ENCODE measurements at regions not wholly inside any gene's neighbourhood (a gene's known extent, or its start where the extent isn't known, plus 50 kb on each side); places are given as distances from the start of the nearest gene placed in this dataset.

GRCh38 chr2:138867341-138867740 is 87.2 kb upstream of the NXPH2 start:
- WGBS: 86% methylated on average over 1 of the region's 1 CpG
- DNase-seq (ENCODE audit: low spot score): no peak
- Histone ChIP-seq H3K9ac (ENCODE audit: low read depth in 1 of 2, low read length in 2 of 2) (no peak overlapping the region), H3K27ac (ENCODE audit: low read depth in 1 of 2, low read length in 2 of 2) (no peak overlapping the region), H3K4me1 (ENCODE audit: control insufficient read depth in 4 of 4, insufficient read depth in 4 of 4, low read length in 3 of 4) (no peaks in the 10 kb centered on the region), H3K36me3 (ENCODE audit: control insufficient read depth in 4 of 4, insufficient read depth in 3 of 4, low read depth in 1 of 4, low read length in 3 of 4) (no peaks in the 10 kb centered on the region), H3K9me3 (ENCODE audit: control insufficient read depth in 4 of 4, low read length in 3 of 4) (no peaks in the 10 kb centered on the region), H3K27me3 (ENCODE audit: control insufficient read depth in 4 of 4, insufficient read depth in 4 of 4, low read length in 3 of 4) (no peaks in the 10 kb centered on the region), H3K4me3 (ENCODE audit: low read depth in 1 of 3, low read length in 3 of 3) (no peak overlapping the region)
- TF ChIP-seq HNF4G (IDR thresholded peaks at IDR 0.05): no peak
- TF ChIP-seq, protein P1, sequence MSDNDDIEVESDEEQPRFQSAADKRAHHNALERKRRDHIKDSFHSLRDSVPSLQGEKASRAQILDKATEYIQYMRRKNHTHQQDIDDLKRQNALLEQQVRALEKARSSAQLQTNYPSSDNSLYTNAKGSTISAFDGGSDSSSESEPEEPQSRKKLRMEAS (IDR thresholded peaks at IDR 0.05): no peak
- no peak for TF ChIP-seq GABPA (IDR thresholded peaks at IDR 0.05 in 1 of 2, conservative IDR thresholded peaks at IDR 0.05 in 1 of 2)
- no peak for TF ChIP-seq NR2F2 (IDR thresholded peaks at IDR 0.05)
- no peak for TF ChIP-seq ZBTB33 (IDR thresholded peaks at IDR 0.05)
- TF ChIP-seq SP1 (IDR thresholded peaks at IDR 0.05): no peak
- TF ChIP-seq, protein P2, sequence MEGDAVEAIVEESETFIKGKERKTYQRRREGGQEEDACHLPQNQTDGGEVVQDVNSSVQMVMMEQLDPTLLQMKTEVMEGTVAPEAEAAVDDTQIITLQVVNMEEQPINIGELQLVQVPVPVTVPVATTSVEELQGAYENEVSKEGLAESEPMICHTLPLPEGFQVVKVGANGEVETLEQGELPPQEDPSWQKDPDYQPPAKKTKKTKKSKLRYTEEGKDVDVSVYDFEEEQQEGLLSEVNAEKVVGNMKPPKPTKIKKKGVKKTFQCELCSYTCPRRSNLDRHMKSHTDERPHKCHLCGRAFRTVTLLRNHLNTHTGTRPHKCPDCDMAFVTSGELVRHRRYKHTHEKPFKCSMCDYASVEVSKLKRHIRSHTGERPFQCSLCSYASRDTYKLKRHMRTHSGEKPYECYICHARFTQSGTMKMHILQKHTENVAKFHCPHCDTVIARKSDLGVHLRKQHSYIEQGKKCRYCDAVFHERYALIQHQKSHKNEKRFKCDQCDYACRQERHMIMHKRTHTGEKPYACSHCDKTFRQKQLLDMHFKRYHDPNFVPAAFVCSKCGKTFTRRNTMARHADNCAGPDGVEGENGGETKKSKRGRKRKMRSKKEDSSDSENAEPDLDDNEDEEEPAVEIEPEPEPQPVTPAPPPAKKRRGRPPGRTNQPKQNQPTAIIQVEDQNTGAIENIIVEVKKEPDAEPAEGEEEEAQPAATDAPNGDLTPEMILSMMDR (IDR thresholded peaks at IDR 0.05; ENCODE audit: low read depth, low read length, missing input control): no peak
- no peak for TF ChIP-seq REST (IDR thresholded peaks at IDR 0.05)
- TF ChIP-seq RAD21 (IDR thresholded peaks at IDR 0.05): no peak
- TF ChIP-seq YY1 (IDR thresholded peaks at IDR 0.05): no peak
- TF ChIP-seq, protein P3, sequence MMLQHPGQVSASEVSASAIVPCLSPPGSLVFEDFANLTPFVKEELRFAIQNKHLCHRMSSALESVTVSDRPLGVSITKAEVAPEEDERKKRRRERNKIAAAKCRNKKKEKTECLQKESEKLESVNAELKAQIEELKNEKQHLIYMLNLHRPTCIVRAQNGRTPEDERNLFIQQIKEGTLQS (IDR thresholded peaks at IDR 0.05): no peak
- TF ChIP-seq TAF1 (conservative IDR thresholded peaks at IDR 0.05): no peak
- TF ChIP-seq HNF4A (conservative IDR thresholded peaks at IDR 0.05): no peak
- no peak for TF ChIP-seq RXRA (IDR thresholded peaks at IDR 0.05)
- TF ChIP-seq JUND (IDR thresholded peaks at IDR 0.05): no peak

DNA sequence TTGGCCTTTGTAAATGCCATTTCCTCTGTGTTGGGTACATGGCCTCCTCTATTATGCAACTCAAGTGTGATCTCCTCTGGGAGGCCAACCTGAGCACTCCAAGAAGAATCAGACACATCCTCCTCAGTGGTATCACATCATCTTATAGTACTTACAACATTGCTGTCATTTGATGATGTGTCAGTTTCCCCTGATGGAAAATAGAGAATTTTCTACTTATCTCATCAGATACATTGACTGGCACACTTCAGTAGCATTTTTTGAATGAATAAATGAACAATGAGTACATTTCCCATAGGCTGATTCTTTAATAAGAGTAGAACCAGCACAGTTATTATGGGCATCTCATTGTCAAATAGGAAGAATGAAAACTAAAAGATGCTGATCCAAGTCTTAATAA is 86.6 kb upstream of the NXPH2 start:
- H3K27me3 ChIP-seq (ENCODE audit: control insufficient read depth in 4 of 4, insufficient read depth in 4 of 4, low read length in 3 of 4): no peaks in the 10 kb centered on the region
- H3K9ac ChIP-seq (ENCODE audit: low read depth in 1 of 2, low read length in 2 of 2): no peak overlapping the region
- no peak overlapping the region for H3K4me3 ChIP-seq (ENCODE audit: low read depth in 1 of 3, low read length in 3 of 3)
- no peaks in the 10 kb centered on the region for H3K36me3 ChIP-seq (ENCODE audit: control insufficient read depth in 4 of 4, insufficient read depth in 3 of 4, low read depth in 1 of 4, low read length in 3 of 4)
- H3K9me3 ChIP-seq (ENCODE audit: control insufficient read depth in 4 of 4, low read length in 3 of 4): no peaks in the 10 kb centered on the region
- no peak overlapping the region for H3K27ac ChIP-seq (ENCODE audit: low read depth in 1 of 2, low read length in 2 of 2)
- no peaks in the 10 kb centered on the region for H3K4me1 ChIP-seq (ENCODE audit: control insufficient read depth in 4 of 4, insufficient read depth in 4 of 4, low read length in 3 of 4)
- DNase-seq (ENCODE audit: low spot score): no peak
- TF ChIP-seq, protein P2 (IDR thresholded peaks at IDR 0.05; ENCODE audit: low read depth, low read length, missing input control): no peak
- no peak for TF ChIP-seq HNF4G (IDR thresholded peaks at IDR 0.05)
- TF ChIP-seq, protein P3 (IDR thresholded peaks at IDR 0.05): no peak
- no peak for TF ChIP-seq REST (IDR thresholded peaks at IDR 0.05)
- no peak for TF ChIP-seq ZBTB33 (IDR thresholded peaks at IDR 0.05)
- no peak for TF ChIP-seq RAD21 (IDR thresholded peaks at IDR 0.05)
- no peak for TF ChIP-seq SP1 (IDR thresholded peaks at IDR 0.05)

Measured in liver (tissue), 8 donors.